ENCODE measurements at regions not wholly inside any gene's neighbourhood (a gene's known extent, or its start where the extent isn't known, plus 50 kb on each side); places are given as distances from the start of the nearest gene placed in this dataset.

GRCh38 chr20:17141568-17141967 lies 85.3 kb upstream of the PCSK2 start:
- Histone ChIP-seq H3K36me3 (no peaks in the 10 kb centered on the region), H4K20me1 (ENCODE audit: low read depth) (no peaks in the 10 kb centered on the region)
- H3K27me3 Mint-ChIP-seq (ENCODE audit: insufficient read depth, low read depth), result peaks cover 4% of the 10 kb centered on the region

GRCh38 chr20:17142666-17143065 lies 84.2 kb upstream of the PCSK2 start:
- no peak overlapping the region for H3K4me3 Mint-ChIP-seq
- Histone ChIP-seq H3K27ac (no peak overlapping the region), H3K36me3 (no peaks in the 10 kb centered on the region), H3K9ac (no peak overlapping the region), H2AFZ (replicated peaks) (no peak overlapping the region), H3K9me3 (ENCODE audit: low read depth) (no peaks in the 10 kb centered on the region), H3K79me2 (ENCODE audit: low read depth) (no peaks in the 10 kb centered on the region), H3K4me1 (no peaks in the 10 kb centered on the region), H4K20me1 (ENCODE audit: low read depth) (no peaks in the 10 kb centered on the region), H3K4me3 (no peak overlapping the region), H3K4me2 (no peak overlapping the region), H3K27me3 (no peaks in the 10 kb centered on the region), H3F3A (ENCODE audit: low read depth) (no peaks in the 10 kb centered on the region)
- H3K27ac Mint-ChIP-seq, result no peak overlapping the region
- H3K9me3 Mint-ChIP-seq, result peaks cover 2% of the 10 kb centered on the region
- peaks cover 4% of the 10 kb centered on the region for H3K4me1 Mint-ChIP-seq
- H3K27me3 Mint-ChIP-seq (ENCODE audit: insufficient read depth, low read depth), result peaks cover 4% of the 10 kb centered on the region
- no peak for DNase-seq (ENCODE audit: low spot score)
- TF ChIP-seq EZH2phosphoT487 (IDR thresholded peaks at IDR 0.05) (no peak), CTCF (IDR thresholded peaks at IDR 0.05) (no peak), EZH2 (IDR thresholded peaks at IDR 0.05) (no peak)
- no peaks in the 10 kb centered on the region for H3K36me3 Mint-ChIP-seq

More at GRCh38 chr20:17141568-17141967, 85.3 kb upstream of the PCSK2 start:
- Mint-ChIP-seq H3K9me3 (peaks cover 2% of the 10 kb centered on the region), H3K4me3 (no peak overlapping the region), H3K27ac (no peak overlapping the region), H3K36me3 (no peaks in the 10 kb centered on the region), H3K4me1 (peaks cover 4% of the 10 kb centered on the region)
- Histone ChIP-seq H3F3A (ENCODE audit: low read depth) (no peaks in the 10 kb centered on the region), H3K79me2 (ENCODE audit: low read depth) (no peaks in the 10 kb centered on the region), H3K4me1 (no peaks in the 10 kb centered on the region), H3K9me3 (ENCODE audit: low read depth) (no peaks in the 10 kb centered on the region), H3K4me3 (no peak overlapping the region), H3K4me2 (no peak overlapping the region), H3K27ac (no peak overlapping the region), H2AFZ (replicated peaks) (no peak overlapping the region), H3K27me3 (no peaks in the 10 kb centered on the region), H3K9ac (no peak overlapping the region)
- no peak for DNase-seq (ENCODE audit: low spot score)
- TF ChIP-seq EZH2 (IDR thresholded peaks at IDR 0.05) (no peak), EZH2phosphoT487 (IDR thresholded peaks at IDR 0.05) (no peak), CTCF (IDR thresholded peaks at IDR 0.05) (no peak)

GRCh38 chr20:17150858-17151257 lies 76.0 kb upstream of the PCSK2 start:
- no peak overlapping the region for H3K27ac Mint-ChIP-seq

More at GRCh38 chr20:17150858-17151257, 76.0 kb upstream of the PCSK2 start:
- TF ChIP-seq EZH2phosphoT487 (IDR thresholded peaks at IDR 0.05) (no peak), EZH2 (IDR thresholded peaks at IDR 0.05) (no peak), CTCF (IDR thresholded peaks at IDR 0.05) (no peak)
- Mint-ChIP-seq H3K4me3 (no peak overlapping the region), H3K36me3 (no peaks in the 10 kb centered on the region), H3K4me1 (no peaks in the 10 kb centered on the region), H3K9me3 (no peaks in the 10 kb centered on the region), H3K27me3 (ENCODE audit: insufficient read depth, low read depth) (no peaks in the 10 kb centered on the region)
- Histone ChIP-seq H2AFZ (replicated peaks) (no peak overlapping the region), H3K36me3 (no peaks in the 10 kb centered on the region), H3F3A (ENCODE audit: low read depth) (no peaks in the 10 kb centered on the region), H3K79me2 (ENCODE audit: low read depth) (no peaks in the 10 kb centered on the region), H3K4me1 (peaks cover 9% of the 10 kb centered on the region), H3K9me3 (ENCODE audit: low read depth) (no peaks in the 10 kb centered on the region), H3K27ac (no peak overlapping the region), H3K4me2 (no peak overlapping the region), H3K9ac (no peak overlapping the region), H3K4me3 (no peak overlapping the region), H4K20me1 (ENCODE audit: low read depth) (no peaks in the 10 kb centered on the region), H3K27me3 (no peaks in the 10 kb centered on the region)
- no peak for DNase-seq (ENCODE audit: low spot score)
